ENCODE measurements at regions not wholly inside any gene's neighbourhood (a gene's known extent, or its start where the extent isn't known, plus 50 kb on each side); places are given as distances from the start of the nearest gene placed in this dataset.
"Not testable (repeated sequence)": the region's sequence is repeated elsewhere in the genome, so short reads cannot be mapped to it uniquely, and the experiment has no call there.

DNA sequence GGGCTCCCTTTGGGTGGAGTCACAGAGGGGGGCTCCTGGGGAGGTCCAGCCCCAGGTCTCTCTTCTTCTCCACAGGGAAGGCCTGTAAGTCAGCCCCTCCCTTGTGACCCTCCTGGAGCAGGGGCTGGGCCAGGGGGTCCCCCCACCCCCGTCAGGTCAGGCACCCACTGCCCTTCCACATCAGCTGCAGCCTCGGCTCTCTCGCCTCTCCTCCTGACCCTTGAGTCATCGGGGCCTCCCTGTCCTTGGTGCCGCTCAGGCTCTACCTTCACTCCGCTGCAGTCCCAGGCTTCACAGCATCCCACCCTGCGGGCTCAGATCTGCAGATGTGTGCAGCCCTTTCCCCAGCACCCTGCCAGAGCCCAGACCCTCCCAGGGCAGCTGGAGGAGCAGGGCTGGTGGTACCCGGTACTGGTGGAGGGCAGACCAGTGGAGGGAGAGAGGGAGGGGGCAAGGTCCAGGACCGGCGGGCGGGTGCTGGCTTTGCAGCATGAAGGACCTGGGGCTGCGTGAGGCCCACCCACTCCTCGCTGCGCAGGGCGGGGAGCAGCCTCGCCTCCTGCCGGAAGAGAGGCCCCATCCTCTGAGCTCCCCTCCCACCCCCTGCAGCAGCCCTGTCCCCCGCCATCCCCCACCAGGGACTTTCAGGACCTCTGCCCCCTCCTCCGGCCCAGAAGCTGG, 117.1 kb downstream of the FAM53A start:
- peak; percentile 63 for DNase-seq
- intact Hi-C loops (cut with DNase I) = no loop called here
- Histone ChIP-seq H3K27ac (no peak overlapping the region), H3K4me3 (no peak overlapping the region), H3K9me3 (no peaks in the 10 kb centered on the region), H3K4me1 (no peaks in the 10 kb centered on the region), H3K36me3 (no peaks in the 10 kb centered on the region), H3K27me3 (peaks cover 13 to 69% (median 57%) of the 10 kb centered on the region in 3 donors)
- TF ChIP-seq EP300 (IDR thresholded peaks at IDR 0.05) = no peak
- no peak for TF ChIP-seq POLR2AphosphoS5 (IDR thresholded peaks at IDR 0.05)
- TF ChIP-seq POLR2A (IDR thresholded peaks at IDR 0.05) = no peak
- TF ChIP-seq, protein P1, sequence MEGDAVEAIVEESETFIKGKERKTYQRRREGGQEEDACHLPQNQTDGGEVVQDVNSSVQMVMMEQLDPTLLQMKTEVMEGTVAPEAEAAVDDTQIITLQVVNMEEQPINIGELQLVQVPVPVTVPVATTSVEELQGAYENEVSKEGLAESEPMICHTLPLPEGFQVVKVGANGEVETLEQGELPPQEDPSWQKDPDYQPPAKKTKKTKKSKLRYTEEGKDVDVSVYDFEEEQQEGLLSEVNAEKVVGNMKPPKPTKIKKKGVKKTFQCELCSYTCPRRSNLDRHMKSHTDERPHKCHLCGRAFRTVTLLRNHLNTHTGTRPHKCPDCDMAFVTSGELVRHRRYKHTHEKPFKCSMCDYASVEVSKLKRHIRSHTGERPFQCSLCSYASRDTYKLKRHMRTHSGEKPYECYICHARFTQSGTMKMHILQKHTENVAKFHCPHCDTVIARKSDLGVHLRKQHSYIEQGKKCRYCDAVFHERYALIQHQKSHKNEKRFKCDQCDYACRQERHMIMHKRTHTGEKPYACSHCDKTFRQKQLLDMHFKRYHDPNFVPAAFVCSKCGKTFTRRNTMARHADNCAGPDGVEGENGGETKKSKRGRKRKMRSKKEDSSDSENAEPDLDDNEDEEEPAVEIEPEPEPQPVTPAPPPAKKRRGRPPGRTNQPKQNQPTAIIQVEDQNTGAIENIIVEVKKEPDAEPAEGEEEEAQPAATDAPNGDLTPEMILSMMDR (IDR thresholded peaks at IDR 0.05) = no peak
- WGBS, 2 donors = 20 to 58% methylated on average over 19 of the region's 19 CpGs

DNA sequence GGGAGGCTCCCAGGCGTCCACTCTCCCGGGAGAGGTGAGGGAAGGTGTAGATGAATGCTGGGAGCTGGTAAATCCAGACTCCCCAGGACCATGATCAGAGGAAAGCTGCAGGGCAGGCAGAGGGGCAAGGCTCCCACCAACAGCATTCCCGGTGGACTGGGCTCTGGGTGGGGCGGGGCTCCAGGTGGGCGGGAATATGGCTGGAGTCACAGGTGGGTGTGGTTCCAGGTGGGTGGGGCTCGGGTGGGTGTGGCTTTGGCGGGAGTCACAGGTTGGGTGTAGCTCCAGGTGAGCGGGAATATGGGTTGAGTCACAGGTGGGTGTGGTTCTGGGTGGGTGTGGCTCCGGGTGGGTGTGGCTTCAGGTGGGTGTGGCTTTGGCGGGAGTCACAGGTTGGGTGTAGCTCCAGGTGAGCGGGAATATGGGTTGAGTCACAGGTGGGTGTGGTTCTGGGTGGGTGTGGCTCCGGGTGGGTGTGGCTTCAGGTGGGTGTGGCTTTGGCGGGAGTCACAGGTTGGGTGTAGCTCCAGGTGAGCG, 117.7 kb downstream of the FAM53A start:
- H3K4me3 ChIP-seq; intact Hi-C loops (cut with DNase I); H3K9me3 ChIP-seq; H3K27ac ChIP-seq; H3K4me1 ChIP-seq; H3K36me3 ChIP-seq: not testable (repeated sequence)
- peaks cover 14 to 74% (median 57%) of the 10 kb centered on the region in 3 donors for H3K27me3 ChIP-seq
- 14 to 40% methylated on average over 14 of the region's 14 CpGs for WGBS, 2 donors
- DNase-seq = peak; percentile 37

DNA sequence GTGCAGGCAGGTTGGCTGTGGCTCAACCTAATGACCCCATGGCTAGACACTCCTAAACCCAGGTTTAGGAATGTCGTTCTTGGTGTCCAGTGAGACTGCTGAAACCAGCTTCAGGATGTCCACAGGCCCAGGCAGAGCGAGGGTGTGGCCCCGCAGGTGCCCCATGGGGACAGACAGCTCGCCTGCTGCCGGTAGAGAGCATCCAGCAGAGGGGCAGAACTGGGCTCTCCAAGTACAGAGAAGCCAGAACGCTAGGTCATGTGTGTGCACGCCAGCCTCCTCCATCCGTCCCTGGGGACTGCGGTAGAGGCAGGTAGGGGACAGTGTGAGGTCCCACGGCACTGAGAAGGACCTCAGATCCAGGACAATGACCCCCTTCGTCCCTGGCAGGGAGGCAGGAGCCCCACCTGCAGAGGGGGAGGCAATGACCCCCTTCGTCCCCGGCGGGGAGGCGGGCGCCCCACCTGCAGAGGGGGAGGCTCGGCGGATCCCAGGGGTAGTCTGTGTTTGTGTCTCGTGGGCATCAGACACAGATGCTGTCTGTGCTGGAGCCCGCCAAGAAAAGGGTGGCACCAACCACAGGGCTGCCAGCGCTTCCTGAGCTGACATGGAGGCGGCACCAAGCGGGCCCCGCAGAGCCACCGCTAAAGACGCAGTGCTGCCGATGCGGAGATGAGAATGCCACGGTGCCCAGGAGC, 118.4 kb downstream of the FAM53A start:
- no peaks in the 10 kb centered on the region for H3K36me3 ChIP-seq
- TF ChIP-seq EP300 (IDR thresholded peaks at IDR 0.05) (no peak), POLR2A (IDR thresholded peaks at IDR 0.05) (no peak), POLR2AphosphoS5 (IDR thresholded peaks at IDR 0.05) (no peak)
- TF ChIP-seq, protein P1 (IDR thresholded peaks at IDR 0.05) = no peak
- no peaks in the 10 kb centered on the region for H3K9me3 ChIP-seq
- H3K4me1 ChIP-seq = no peaks in the 10 kb centered on the region
- DNase-seq = peak; percentile 35
- no peak overlapping the region for H3K27ac ChIP-seq
- no peak overlapping the region for H3K4me3 ChIP-seq
- intact Hi-C loops (cut with DNase I) = no loop called here
- 73 to 75% methylated on average over 29 of the region's 29 CpGs for whole genome bisulfite sequencing, 2 donors
- H3K27me3 ChIP-seq = peaks cover 15 to 79% (median 57%) of the 10 kb centered on the region in 3 donors

DNA sequence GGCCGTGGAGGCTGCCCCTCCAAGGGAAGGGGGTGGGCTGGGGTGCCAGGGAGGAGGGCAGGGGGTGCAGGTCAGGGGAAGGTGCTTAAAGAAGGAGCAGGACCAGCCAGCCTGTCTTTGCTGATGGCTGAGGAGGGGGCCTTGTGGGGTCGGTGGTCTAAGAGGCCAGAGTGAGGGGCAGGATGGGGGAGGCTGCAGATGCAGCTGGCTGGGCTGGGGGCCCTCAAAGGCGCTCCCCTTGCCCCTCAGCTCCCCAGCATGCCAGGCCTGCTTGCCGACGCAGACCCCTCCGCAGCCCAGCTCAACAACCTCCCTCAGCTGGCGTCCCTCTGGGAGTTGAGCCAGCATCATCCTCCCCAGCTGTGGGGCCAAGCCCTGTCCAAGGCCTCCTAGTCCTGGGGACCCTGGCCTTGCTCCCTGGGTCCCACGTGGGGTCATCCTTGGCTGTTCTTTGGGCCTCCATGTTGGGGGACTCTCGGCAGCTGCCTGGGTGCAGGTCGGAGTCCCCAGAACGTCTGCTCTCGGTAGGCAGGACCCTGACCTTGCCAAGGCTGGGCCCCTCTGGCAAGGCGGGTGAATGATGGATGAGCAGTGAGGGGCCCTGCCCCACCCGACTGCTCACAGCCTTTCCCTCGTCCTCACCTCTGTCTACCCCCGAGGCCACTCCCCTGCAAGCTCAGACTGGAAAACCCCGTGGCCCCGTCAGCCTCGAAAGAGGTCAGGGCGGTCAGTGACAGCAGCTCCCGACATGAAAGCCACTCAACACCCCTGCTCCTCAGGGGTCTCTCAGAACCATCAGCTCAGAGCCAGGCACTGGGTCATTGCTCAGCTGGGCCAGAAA, 119.4 kb downstream of the FAM53A start:
- Histone ChIP-seq H3K27me3 (peaks cover 15 to 87% (median 57%) of the 10 kb centered on the region in 3 donors), H3K36me3 (no peaks in the 10 kb centered on the region)
- intact Hi-C loops (cut with DNase I) = no loop called here

More for the DNA sequence above, 119.4 kb downstream of the FAM53A start:
- no peaks in the 10 kb centered on the region for H3K4me1 ChIP-seq
- no peak overlapping the region for H3K27ac ChIP-seq
- no peak for DNase-seq
- 28 to 49% methylated on average over 21 of the region's 21 CpGs for WGBS, 2 donors
- H3K4me3 ChIP-seq = no peak overlapping the region
- no peaks in the 10 kb centered on the region for H3K9me3 ChIP-seq
- TF ChIP-seq POLR2AphosphoS5 (IDR thresholded peaks at IDR 0.05) = no peak
- TF ChIP-seq, protein P1 (IDR thresholded peaks at IDR 0.05) = no peak
- TF ChIP-seq EP300 (IDR thresholded peaks at IDR 0.05) = no peak
- TF ChIP-seq POLR2A (IDR thresholded peaks at IDR 0.05) = no peak
